Activated CD4-positive, alpha-beta T cell treated with anti-CD3 and anti-CD28 coated beads, Interleukin-2, Interleukin-4, amounts not matched to agents 100 ng/mL and 50 ng/mL, durations not matched to agents 16 hours and 8 hours (primary cell): ENCODE measurements at regions not wholly inside any gene's neighbourhood (a gene's known extent, or its start where the extent isn't known, plus 50 kb on each side); places are given as distances from the start of the nearest gene placed in this dataset.

Experiments used
- DNase-seq: peaks from one replicate; pipeline ENCODE4 v3.0.0-alpha.2; 2020; ENCODE audit warnings: low spot score

- no peak for DNase-seq
Measured at GRCh38 chr7:85781606-85782005, 594.8 kb upstream of the SEMA3D start.

- DNase-seq = no peak
Measured at GRCh38 chr7:85776691-85777345, 590.0 kb upstream of the SEMA3D start.

- no peak for DNase-seq
Measured at GRCh38 chr7:85775431-85775830, 588.6 kb upstream of the SEMA3D start.

GRCh38 chr7:85774986-85775385 is 588.1 kb upstream of the SEMA3D start:
- no peak for DNase-seq

GRCh38 chr7:85773116-85773728 is 586.4 kb upstream of the SEMA3D start:
- no peak for DNase-seq

GRCh38 chr7:85771516-85771915 is 584.7 kb upstream of the SEMA3D start:
- DNase-seq = no peak

GRCh38 chr7:85770332-85770731 is 583.5 kb upstream of the SEMA3D start:
- no peak for DNase-seq

GRCh38 chr7:85765698-85766298 is 578.9 kb upstream of the SEMA3D start:
- DNase-seq = no peak

GRCh38 chr7:85764034-85764433 is 577.2 kb upstream of the SEMA3D start:
- DNase-seq = no peak

- no peak for DNase-seq
Measured at GRCh38 chr7:85757348-85757747, 570.5 kb upstream of the SEMA3D start.

GRCh38 chr7:85750454-85750949 is 563.6 kb upstream of the SEMA3D start:
- peak; percentile 36 for DNase-seq

- no peak for DNase-seq
Measured at GRCh38 chr7:85749696-85750453, 563.0 kb upstream of the SEMA3D start.

- no peak for DNase-seq
Measured at GRCh38 chr7:85748861-85749260, 562.0 kb upstream of the SEMA3D start.

- no peak for DNase-seq
Measured at GRCh38 chr7:85737426-85737825, 550.6 kb upstream of the SEMA3D start.

- DNase-seq = no peak
Measured at GRCh38 chr7:85736085-85736484, 549.2 kb upstream of the SEMA3D start.

GRCh38 chr7:85734823-85735222 is 548.0 kb upstream of the SEMA3D start:
- no peak for DNase-seq

- DNase-seq = no peak
Measured at GRCh38 chr7:85733169-85733915, 546.5 kb upstream of the SEMA3D start.

- no peak for DNase-seq
Measured at GRCh38 chr7:85730012-85730411, 543.2 kb upstream of the SEMA3D start.

- DNase-seq = no peak
Measured at GRCh38 chr7:85725026-85725425, 538.2 kb upstream of the SEMA3D start.

- no peak for DNase-seq
Measured at GRCh38 chr7:85719981-85720953, 533.4 kb upstream of the SEMA3D start.

- no peak for DNase-seq
Measured at GRCh38 chr7:85716353-85716752, 529.5 kb upstream of the SEMA3D start.
